ENCODE measurements at regions not wholly inside any gene's neighbourhood (a gene's known extent, or its start where the extent isn't known, plus 50 kb on each side); places are given as distances from the start of the nearest gene placed in this dataset.

DNA sequence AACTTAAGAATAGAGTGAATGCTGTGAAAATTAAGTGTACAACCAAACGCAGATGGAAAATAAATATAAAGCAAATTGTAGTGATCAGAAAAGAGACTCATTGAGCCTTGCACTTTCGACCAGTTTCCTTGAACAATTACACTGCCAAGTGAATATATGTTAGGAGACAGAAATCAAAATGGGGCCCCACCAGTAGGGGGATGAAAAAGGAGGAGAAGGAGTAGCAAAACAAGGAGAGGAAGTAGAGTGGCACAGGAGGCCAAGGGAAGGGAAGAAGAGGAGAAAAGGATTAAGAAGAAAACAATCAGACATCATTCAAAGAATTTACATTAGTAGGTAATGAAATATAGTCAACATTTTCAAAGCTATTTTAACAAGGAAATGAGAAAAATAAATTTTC is 1770.6 kb downstream of the PLA2G4A start:
- TF ChIP-seq TCF4 (CRISPR knock-in tag; IDR thresholded peaks at IDR 0.05; ENCODE audit: borderline replicate concordance) (no peak), ZNF565 (CRISPR knock-in tag; conservative IDR thresholded peaks at IDR 0.05; ENCODE audit: low read depth) (no peak), CSDC2 (CRISPR knock-in tag; IDR thresholded peaks at IDR 0.05) (no peak), ZFP30 (CRISPR knock-in tag; IDR thresholded peaks at IDR 0.05) (no peak)
- TF ChIP-seq, protein P1, sequence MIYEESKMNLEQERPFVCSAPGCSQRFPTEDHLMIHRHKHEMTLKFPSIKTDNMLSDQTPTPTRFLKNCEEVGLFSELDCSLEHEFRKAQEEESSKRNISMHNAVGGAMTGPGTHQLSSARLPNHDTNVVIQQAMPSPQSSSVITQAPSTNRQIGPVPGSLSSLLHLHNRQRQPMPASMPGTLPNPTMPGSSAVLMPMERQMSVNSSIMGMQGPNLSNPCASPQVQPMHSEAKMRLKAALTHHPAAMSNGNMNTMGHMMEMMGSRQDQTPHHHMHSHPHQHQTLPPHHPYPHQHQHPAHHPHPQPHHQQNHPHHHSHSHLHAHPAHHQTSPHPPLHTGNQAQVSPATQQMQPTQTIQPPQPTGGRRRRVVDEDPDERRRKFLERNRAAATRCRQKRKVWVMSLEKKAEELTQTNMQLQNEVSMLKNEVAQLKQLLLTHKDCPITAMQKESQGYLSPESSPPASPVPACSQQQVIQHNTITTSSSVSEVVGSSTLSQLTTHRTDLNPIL (CRISPR knock-in tag; IDR thresholded peaks at IDR 0.05; ENCODE audit: low read depth): no peak
- TF ChIP-seq, protein P2, sequence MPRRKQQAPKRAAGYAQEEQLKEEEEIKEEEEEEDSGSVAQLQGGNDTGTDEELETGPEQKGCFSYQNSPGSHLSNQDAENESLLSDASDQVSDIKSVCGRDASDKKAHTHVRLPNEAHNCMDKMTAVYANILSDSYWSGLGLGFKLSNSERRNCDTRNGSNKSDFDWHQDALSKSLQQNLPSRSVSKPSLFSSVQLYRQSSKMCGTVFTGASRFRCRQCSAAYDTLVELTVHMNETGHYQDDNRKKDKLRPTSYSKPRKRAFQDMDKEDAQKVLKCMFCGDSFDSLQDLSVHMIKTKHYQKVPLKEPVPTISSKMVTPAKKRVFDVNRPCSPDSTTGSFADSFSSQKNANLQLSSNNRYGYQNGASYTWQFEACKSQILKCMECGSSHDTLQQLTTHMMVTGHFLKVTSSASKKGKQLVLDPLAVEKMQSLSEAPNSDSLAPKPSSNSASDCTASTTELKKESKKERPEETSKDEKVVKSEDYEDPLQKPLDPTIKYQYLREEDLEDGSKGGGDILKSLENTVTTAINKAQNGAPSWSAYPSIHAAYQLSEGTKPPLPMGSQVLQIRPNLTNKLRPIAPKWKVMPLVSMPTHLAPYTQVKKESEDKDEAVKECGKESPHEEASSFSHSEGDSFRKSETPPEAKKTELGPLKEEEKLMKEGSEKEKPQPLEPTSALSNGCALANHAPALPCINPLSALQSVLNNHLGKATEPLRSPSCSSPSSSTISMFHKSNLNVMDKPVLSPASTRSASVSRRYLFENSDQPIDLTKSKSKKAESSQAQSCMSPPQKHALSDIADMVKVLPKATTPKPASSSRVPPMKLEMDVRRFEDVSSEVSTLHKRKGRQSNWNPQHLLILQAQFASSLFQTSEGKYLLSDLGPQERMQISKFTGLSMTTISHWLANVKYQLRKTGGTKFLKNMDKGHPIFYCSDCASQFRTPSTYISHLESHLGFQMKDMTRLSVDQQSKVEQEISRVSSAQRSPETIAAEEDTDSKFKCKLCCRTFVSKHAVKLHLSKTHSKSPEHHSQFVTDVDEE (CRISPR knock-in tag; IDR thresholded peaks at IDR 0.05): no peak

All from SK-N-SH treated with all-trans-retinoic acid at 6 μM for 48 hours (cell line).